IMR-90 (cell line): ENCODE measurements at regions not wholly inside any gene's neighbourhood (a gene's known extent, or its start where the extent isn't known, plus 50 kb on each side); places are given as distances from the start of the nearest gene placed in this dataset.

Experiments used
- ATAC-seq: fragments of 200-7000 bp; cut with Tn5 transposase; 2 replicates; pipeline ENCODE4 v1.9.1; 2020; ENCODE audit warnings: low read depth, mild to moderate bottlenecking, moderate library complexity
- BruUV-seq: library from RNA; stranded (reverse); fragments of 400-500 nt; replicated peaks from 2 replicates; lab custom pipeline; 2021; lab: Mats Ljungman, UMichigan
- CTCF ChIA-PET: fragments of 300-600 bp; formaldehyde crosslinking; extraction: SDS; loops from one replicate; lab custom pipeline; 2021; ENCODE audit warnings: antibody characterized with exemption; lab: Yijun Ruan, JAX
- POLR2A ChIA-PET: fragments of 300-600 bp; sonication (Branson Sonifier 250); formaldehyde crosslinking; loops from one replicate; lab custom pipeline; 2022; ENCODE audit warnings: antibody characterized with exemption; ENCODE audit not compliant: unreplicated experiment; lab: Charles Lee
- DNase-seq: peaks from one replicate; pipeline ENCODE4 v3.0.0; 2013
- H2AFZ ChIP-seq: replicated peaks from 2 replicates; pipeline ENCODE3; 2013; ENCODE audit warnings: low read length, mild to moderate bottlenecking; ENCODE audit not compliant: poor library complexity
- H2AK5ac ChIP-seq: 2 replicates; pipeline ENCODE4 v1.6.1; 2013; ENCODE audit warnings: low read depth, low read length, inconsistent platforms
- H2AK9ac ChIP-seq: replicated peaks from 2 replicates; pipeline ENCODE3; 2013; ENCODE audit warnings: mild to moderate bottlenecking, low read depth, low read length, moderate library complexity; ENCODE audit not compliant: poor library complexity
- H2BK120ac ChIP-seq: 2 replicates; pipeline ENCODE4 v1.6.1; 2013; ENCODE audit warnings: low read depth, low read length, inconsistent platforms
- H2BK15ac ChIP-seq: 3 replicates; pipeline ENCODE4 v1.6.1; 2013; ENCODE audit warnings: low read depth, low read length, inconsistent platforms
- H2BK20ac ChIP-seq: 2 replicates; pipeline ENCODE4 v1.6.1; 2013; ENCODE audit warnings: low read depth, mild to moderate bottlenecking, inconsistent platforms, low read length, moderate library complexity
- H2BK5ac ChIP-seq: 2 replicates; pipeline ENCODE4 v1.6.1; 2013; ENCODE audit warnings: mild to moderate bottlenecking, low read depth, low read length, inconsistent platforms; ENCODE audit not compliant: poor library complexity, severe bottlenecking
- H3K14ac ChIP-seq: replicated peaks from 2 replicates; pipeline ENCODE4 v1.6.1; 2013; ENCODE audit warnings: low read depth, low read length, inconsistent platforms
- H3K18ac ChIP-seq: 2 replicates; pipeline ENCODE4 v1.6.1; 2013; ENCODE audit warnings: low read depth, low read length, control low read depth
- H3K23ac ChIP-seq: 2 replicates; pipeline ENCODE4 v1.6.1; 2013; ENCODE audit warnings: low read depth, low read length, inconsistent platforms
- H3K27ac ChIP-seq: 2 replicates; pipeline ENCODE4 v1.5.1; 2013; ENCODE audit warnings: mild to moderate bottlenecking, control low read depth, low read length; ENCODE audit not compliant: insufficient read depth
- H3K27me3 ChIP-seq: 2 replicates; pipeline ENCODE4 v1.6.1; 2013; ENCODE audit warnings: low read length; ENCODE audit not compliant: control insufficient read depth, insufficient read depth
- H3K36me3 ChIP-seq: 2 replicates; pipeline ENCODE4 v1.6.1; 2013; ENCODE audit warnings: low read length, mixed read lengths; ENCODE audit not compliant: control insufficient read depth, insufficient read depth
- H3K4ac ChIP-seq: 2 replicates; pipeline ENCODE4 v1.6.1; 2013; ENCODE audit warnings: low read depth, low read length, inconsistent platforms
- H3K4me1 ChIP-seq: 2 replicates; pipeline ENCODE4 v1.6.1; 2013; ENCODE audit warnings: low read length, mixed read lengths; ENCODE audit not compliant: control insufficient read depth, insufficient read depth
- H3K4me2 ChIP-seq: 2 replicates; pipeline ENCODE4 v1.6.1; 2013; ENCODE audit warnings: low read depth, mild to moderate bottlenecking, control low read depth, low read length, moderate library complexity
- H3K4me3 ChIP-seq: 2 replicates; pipeline ENCODE4 v1.5.1; 2013; ENCODE audit warnings: low read depth, mild to moderate bottlenecking, control low read depth, low read length, moderate library complexity; ENCODE audit not compliant: insufficient read depth
- H3K56ac ChIP-seq: 2 replicates; pipeline ENCODE4 v1.6.1; 2013; ENCODE audit warnings: low read length, inconsistent platforms; ENCODE audit not compliant: insufficient read depth; ENCODE audit errors: extremely low read depth
- H3K79me1 ChIP-seq, 2 experiments: 2 replicates each; pipeline ENCODE4 v1.6.1; 2013; ENCODE audit warnings: low read length in 2 of 2, inconsistent platforms in 1 of 2, low read depth in 1 of 2
- H3K9ac ChIP-seq: 2 replicates; pipeline ENCODE4 v1.6.1; 2013; ENCODE audit warnings: low read depth, low read length, control low read depth
- H3K9me1 ChIP-seq: 2 replicates; pipeline ENCODE4 v1.6.1; 2013; ENCODE audit warnings: low read length, inconsistent platforms; ENCODE audit not compliant: insufficient read depth
- H3K9me3 ChIP-seq: 2 replicates; pipeline ENCODE4 v1.6.1; 2013; ENCODE audit warnings: low read length; ENCODE audit not compliant: control insufficient read depth, insufficient read depth
- H4K20me1 ChIP-seq: 2 replicates; pipeline ENCODE4 v1.6.1; 2013; ENCODE audit warnings: low read length, inconsistent platforms; ENCODE audit not compliant: insufficient read depth
- H4K5ac ChIP-seq: 2 replicates; pipeline ENCODE4 v1.6.1; 2013; ENCODE audit warnings: mild to moderate bottlenecking, low read depth, low read length, control low read depth
- H4K8ac ChIP-seq, 2 experiments: 2 replicates each; pipeline ENCODE4 v1.6.1; 2013; ENCODE audit warnings: low read depth in 2 of 2, low read length in 2 of 2, control low read depth in 1 of 2, inconsistent platforms in 1 of 2
- H4K91ac ChIP-seq: 2 replicates; pipeline ENCODE4 v1.6.1; 2013; ENCODE audit warnings: low read depth, low read length, inconsistent platforms; ENCODE audit not compliant: insufficient read depth
- BHLHE40 ChIP-seq: fragments of 150-350 bp; IDR thresholded peaks from 2 replicates; pipeline ENCODE4 v1.6.1; 2016; ENCODE audit warnings: mild to moderate bottlenecking, low read depth, low read length
- CEBPB ChIP-seq: IDR thresholded peaks from 2 replicates; pipeline ENCODE4 v1.6.1; 2012; ENCODE audit warnings: low read depth, low read length, improper control_type of control experiment
- CHD1 ChIP-seq: IDR thresholded peaks from 2 replicates; pipeline ENCODE4 v1.6.1; 2012; ENCODE audit warnings: low read depth, low read length, improper control_type of control experiment
- CTCF ChIP-seq: conservative IDR thresholded peaks from 2 replicates; pipeline ENCODE4 v1.5.1; 2012; ENCODE audit warnings: mild to moderate bottlenecking, low read depth, low read length, improper control_type of control experiment
- ELK1 ChIP-seq: fragments of 150-350 bp; IDR thresholded peaks from 2 replicates; pipeline ENCODE4 v1.6.1; 2016; ENCODE audit warnings: low read depth, mild to moderate bottlenecking, low read length, moderate library complexity, borderline replicate concordance
- FOS ChIP-seq: fragments of 150-350 bp; IDR thresholded peaks from 2 replicates; pipeline ENCODE4 v1.6.1; 2016; ENCODE audit warnings: low read depth, low read length
- MAFK ChIP-seq: IDR thresholded peaks from 2 replicates; pipeline ENCODE4 v1.6.1; 2012; ENCODE audit warnings: low read depth, low read length, improper control_type of control experiment
- MAZ ChIP-seq: IDR thresholded peaks from 2 replicates; pipeline ENCODE4 v1.6.1; 2012; ENCODE audit warnings: low read depth, mild to moderate bottlenecking, low read length, improper control_type of control experiment, moderate library complexity, borderline replicate concordance
- MXI1 ChIP-seq: IDR thresholded peaks from 2 replicates; pipeline ENCODE4 v1.6.1; 2012; ENCODE audit warnings: low read depth, mild to moderate bottlenecking, low read length, moderate library complexity, borderline replicate concordance
- NFE2L2 ChIP-seq: fragments of 150-350 bp; IDR thresholded peaks from 2 replicates; pipeline ENCODE4 v1.6.1; 2016; ENCODE audit warnings: low read depth, mild to moderate bottlenecking, low read length
- POLR2A ChIP-seq: IDR thresholded peaks from 2 replicates; pipeline ENCODE4 v1.6.1; 2012; ENCODE audit warnings: mild to moderate bottlenecking, low read depth, low read length
- RAD21 ChIP-seq: IDR thresholded peaks from 2 replicates; pipeline ENCODE4 v1.6.1; 2012; ENCODE audit warnings: low read length, improper control_type of control experiment
- RCOR1 ChIP-seq: IDR thresholded peaks from 2 replicates; pipeline ENCODE4 v1.6.1; 2012; ENCODE audit warnings: mild to moderate bottlenecking, low read length, improper control_type of control experiment; ENCODE audit not compliant: insufficient replicate concordance
- RFX5 ChIP-seq: IDR thresholded peaks from 2 replicates; pipeline ENCODE4 v1.8.0; 2012; ENCODE audit warnings: low read depth, mild to moderate bottlenecking, low read length, moderate library complexity
- SMC3 ChIP-seq: fragments of 150-350 bp; IDR thresholded peaks from 2 replicates; pipeline ENCODE4 v1.6.1; 2016; ENCODE audit warnings: low read depth, mild to moderate bottlenecking, antibody characterized with exemption, low read length, moderate library complexity
- USF2 ChIP-seq: fragments of 150-350 bp; IDR thresholded peaks from 2 replicates; pipeline ENCODE4 v1.6.1; 2017; ENCODE audit warnings: mild to moderate bottlenecking, antibody characterized with exemption, low read length, low read depth
- WGBS, 2 experiments: methylation state at CpG; one replicate each; pipeline versions ENCODE4 v1.1.5 to v1.1.7; 2013; ENCODE audit warnings: missing lambda C conversion rate in 2 of 2; ENCODE audit not compliant: insufficient read length in 1 of 2; ENCODE audit errors: extremely low coverage in 2 of 2; 5-methylcytosine and 5-hydroxymethylcytosine counted together
- dilution Hi-C: fragments of 300-500 bp; cut with HindIII; formaldehyde crosslinking; loops from one replicate; pipeline ENCODE4 v1.14.3; 2018; ENCODE audit warnings: low sequenced_read_pairs; ENCODE audit not compliant: unreplicated experiment
- in situ Hi-C: fragments of 300-500 bp; cut with MboI; formaldehyde crosslinking; loops from 3 replicates; pipeline ENCODE4 v1.14.3; 2019; ENCODE audit warnings: low sequenced_read_pairs, inconsistent platforms, mixed read lengths
- intact Hi-C: fragments of 100-400 bp; cut with micrococcal nuclease; formaldehyde crosslinking; loops from 2 replicates; pipeline ENCODE4 v1.10.0; 2022

GRCh38 chr2:60246583-60246982 lies 306.9 kb downstream of the BCL11A start:
- H3K4me2 ChIP-seq: no peak overlapping the region
- no peak overlapping the region for H3K56ac ChIP-seq
- dilution Hi-C loops (no loop called here), in situ Hi-C loops (no loop called here), intact Hi-C loops (no loop called here)
- no peaks in the 10 kb centered on the region for H3K27me3 ChIP-seq
- H2AK9ac ChIP-seq: no peak overlapping the region
- H2BK5ac ChIP-seq: no peak overlapping the region
- H3K18ac ChIP-seq: no peak overlapping the region
- WGBS, 2 experiments: no CpG with 5 or more reads among the region's 2 CpGs
- no peak overlapping the region for H3K4me3 ChIP-seq
- no peak overlapping the region for H4K5ac ChIP-seq
- no peak overlapping the region for H3K9ac ChIP-seq
- no peak overlapping the region for H2BK15ac ChIP-seq
- H3K36me3 ChIP-seq: no peaks in the 10 kb centered on the region
- H3K9me1 ChIP-seq: no peaks in the 10 kb centered on the region
- no TSS peak for BruUV-seq
- H3K9me3 ChIP-seq: no peaks in the 10 kb centered on the region
- no peak for DNase-seq
- no peaks in the 10 kb centered on the region for H3K4me1 ChIP-seq
- no peak overlapping the region for H4K8ac ChIP-seq
- POLR2A ChIA-PET: no interaction called here
- no peak overlapping the region for H2AFZ ChIP-seq
- no peak for ATAC-seq
- CTCF ChIA-PET: no interaction called here
- H4K20me1 ChIP-seq: no peaks in the 10 kb centered on the region
- no peak overlapping the region for H2BK20ac ChIP-seq
- H2BK120ac ChIP-seq: no peak overlapping the region
- no peak overlapping the region for H4K91ac ChIP-seq
- no peak overlapping the region for H2AK5ac ChIP-seq
- no peak for TF ChIP-seq SMC3
- no peak for TF ChIP-seq FOS
- no peak for TF ChIP-seq CHD1
- TF ChIP-seq BHLHE40: no peak
- no peak for TF ChIP-seq USF2
- TF ChIP-seq ELK1: no peak
- TF ChIP-seq MAZ: no peak
- no peak for TF ChIP-seq POLR2A
- no peak for TF ChIP-seq RAD21
- no peak for TF ChIP-seq CEBPB
- no peak for TF ChIP-seq MXI1
- TF ChIP-seq NFE2L2: no peak
- no peak for TF ChIP-seq CTCF
- TF ChIP-seq MAFK: no peak
- no peak for TF ChIP-seq RFX5
- no peak for TF ChIP-seq RCOR1
- no peaks in the 10 kb centered on the region for H3K79me1 ChIP-seq
- no peak overlapping the region for H3K27ac ChIP-seq
- H3K14ac ChIP-seq: no peak overlapping the region
- no peak overlapping the region for H3K4ac ChIP-seq
- no peak overlapping the region for H3K23ac ChIP-seq
